ENCODE measurements at regions not wholly inside any gene's neighbourhood (a gene's known extent, or its start where the extent isn't known, plus 50 kb on each side); places are given as distances from the start of the nearest gene placed in this dataset.

DNA sequence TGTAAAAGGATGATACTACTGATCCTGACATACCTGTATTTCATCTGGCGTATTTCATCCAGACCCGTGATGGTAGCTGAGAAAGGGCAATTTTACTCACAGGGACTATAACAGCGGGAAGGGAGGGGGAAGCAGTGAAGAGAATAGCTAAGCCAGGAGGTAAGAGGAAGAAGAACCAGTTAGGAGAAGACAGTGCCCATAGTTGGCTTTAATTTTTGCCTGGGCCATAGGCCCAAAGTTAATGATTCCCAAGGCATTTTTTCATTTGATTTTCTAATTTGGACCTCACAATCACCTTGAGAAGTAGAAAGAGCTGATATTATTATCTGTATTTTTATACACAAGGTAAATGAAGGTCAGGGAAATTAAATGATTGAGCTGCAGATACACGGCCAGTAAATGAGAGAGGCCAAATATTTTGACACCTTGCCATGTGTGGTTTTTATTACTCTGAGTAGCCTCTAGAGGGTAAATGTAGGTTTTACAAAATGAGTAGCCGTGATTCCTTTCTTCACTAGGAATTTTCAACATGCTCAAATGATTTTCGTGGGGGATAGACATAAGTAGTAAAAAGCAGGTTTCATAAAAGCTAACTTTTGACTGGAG is 382.2 kb downstream of the FUT8 start:
- TF ChIP-seq CTCF (IDR thresholded peaks at IDR 0.05) (no peak), POLR2A (IDR thresholded peaks at IDR 0.05) (no peak)

Measured in uterus (tissue), 2 donors.